Fibroblast of villous mesenchyme (primary cell): ENCODE measurements at regions not wholly inside any gene's neighbourhood (a gene's known extent, or its start where the extent isn't known, plus 50 kb on each side); places are given as distances from the start of the nearest gene placed in this dataset.

Experiments
- DNase-seq: peaks from one replicate; pipeline ENCODE4 v3.0.0-alpha.2; 2010; ENCODE audit warnings: low read depth
- H3K4me3 ChIP-seq: 2 replicates; pipeline ENCODE4 v1.5.1; 2011; ENCODE audit warnings: low read depth, mild to moderate bottlenecking, low read length
- CTCF ChIP-seq: IDR thresholded peaks from 2 replicates; pipeline ENCODE4 v1.5.1; 2012; ENCODE audit warnings: low read depth, mild to moderate bottlenecking, low read length; ENCODE audit not compliant: insufficient read depth

GRCh38 chr18:25674183-25674582, 322.2 kb upstream of the ZNF521 start:
- TF ChIP-seq CTCF = no peak
- no peak overlapping the region for H3K4me3 ChIP-seq
- DNase-seq = no peak

GRCh38 chr18:25672490-25672889, 320.5 kb upstream of the ZNF521 start:
- peak; percentile 29 for TF ChIP-seq CTCF
- no peak overlapping the region for H3K4me3 ChIP-seq
- no peak for DNase-seq

DNA sequence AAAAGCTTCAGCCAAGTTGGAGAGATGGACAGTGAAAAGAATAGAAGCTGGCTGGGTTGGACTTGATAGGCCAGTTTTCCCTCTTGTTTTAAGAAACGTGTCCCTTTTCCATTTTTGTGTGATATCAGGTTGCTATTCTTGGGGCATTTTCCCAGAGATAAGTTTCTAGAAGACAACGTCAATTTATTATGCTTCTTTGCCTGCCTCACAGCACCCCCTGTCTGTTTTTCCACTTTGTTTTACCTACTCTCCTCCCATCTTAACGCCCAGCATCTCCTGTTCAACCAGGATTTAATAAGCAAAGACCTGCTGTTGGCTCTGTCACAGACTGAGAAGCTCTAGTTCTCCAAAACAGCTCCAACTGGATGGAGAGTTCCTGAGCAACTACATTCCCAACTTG, 317.8 kb upstream of the ZNF521 start:
- H3K4me3 ChIP-seq = no peak overlapping the region
- DNase-seq = peak; percentile 37
- TF ChIP-seq CTCF = peak; percentile 42

DNA sequence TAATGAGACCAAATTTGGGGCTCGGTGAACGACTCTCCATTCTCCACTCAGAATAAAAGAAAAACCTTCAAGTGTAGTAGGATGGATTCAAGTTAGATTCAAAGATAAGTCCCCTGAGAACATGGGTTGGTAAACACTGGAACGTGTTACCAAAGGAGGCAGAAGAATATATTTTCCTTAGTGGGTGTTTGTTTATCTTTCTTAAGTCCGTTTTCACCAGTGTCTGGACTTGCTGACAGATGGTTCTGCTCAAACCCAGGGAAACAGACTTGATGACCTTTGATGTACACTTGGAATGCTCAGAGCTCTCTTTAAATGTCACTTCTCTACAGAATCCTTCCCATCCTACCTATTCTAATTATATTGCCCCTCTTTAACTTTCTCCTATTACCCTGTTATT, 310.3 kb upstream of the ZNF521 start:
- H3K4me3 ChIP-seq = no peak overlapping the region
- DNase-seq = peak; percentile 65
- no peak for TF ChIP-seq CTCF

DNA sequence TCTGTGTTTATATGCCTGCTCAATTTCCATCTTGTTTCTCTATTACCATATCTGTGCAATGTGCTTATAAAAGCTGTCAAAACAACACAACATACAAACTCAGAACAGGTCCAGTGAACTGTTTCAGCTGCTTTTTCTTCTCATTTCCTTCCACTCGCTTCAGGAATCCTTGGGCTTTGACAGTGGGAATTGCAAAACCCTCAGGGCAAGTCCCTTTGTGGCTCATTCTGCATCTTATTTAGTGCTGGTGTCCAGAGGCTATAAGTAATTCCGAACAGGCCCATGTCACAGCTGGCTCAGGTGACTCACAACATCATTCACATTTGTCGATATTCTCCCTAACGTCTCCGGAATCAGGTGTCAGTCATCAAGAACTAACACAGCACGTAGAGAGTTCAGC, 309.9 kb upstream of the ZNF521 start:
- TF ChIP-seq CTCF = no peak
- DNase-seq = peak; percentile 61
- H3K4me3 ChIP-seq = no peak overlapping the region

DNA sequence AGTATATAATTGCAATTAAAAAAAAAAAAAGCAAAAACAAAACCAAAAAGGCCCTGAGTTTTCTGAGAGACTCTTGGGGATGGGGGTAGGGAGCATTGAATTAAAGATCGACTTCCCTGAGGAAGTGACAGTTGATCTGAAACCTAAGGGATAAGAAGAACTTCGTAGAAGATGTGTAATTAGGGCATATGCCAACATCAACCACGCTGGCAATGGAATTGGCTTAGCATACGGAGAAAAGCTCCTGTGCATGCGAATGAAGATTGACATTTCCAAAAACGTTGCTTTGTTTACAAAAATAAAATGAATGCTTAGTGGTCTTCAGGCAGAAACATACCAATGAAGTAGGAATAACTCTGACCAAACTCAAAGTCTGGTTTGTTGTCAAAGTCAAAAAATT, 307.6 kb upstream of the ZNF521 start:
- no peak for TF ChIP-seq CTCF
- DNase-seq = no peak

DNA sequence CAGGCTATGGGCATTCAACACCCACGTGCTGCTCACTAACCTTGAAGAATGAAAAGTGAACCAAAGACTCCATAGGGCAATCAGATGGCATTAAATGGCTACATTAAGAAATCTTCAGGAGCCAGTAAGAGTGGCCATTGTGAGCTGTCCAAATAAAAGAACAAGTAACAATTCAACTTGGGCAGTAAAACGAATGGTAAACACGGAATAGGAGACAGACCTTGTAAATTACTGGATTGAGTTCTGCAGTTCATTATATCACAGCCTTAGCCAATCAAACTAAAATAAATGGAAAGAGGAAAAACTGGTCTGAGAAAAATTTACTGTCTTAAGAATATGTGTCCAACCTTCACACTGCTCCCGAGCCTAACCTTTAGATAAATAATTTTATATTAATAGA, 306.5 kb upstream of the ZNF521 start:
- no peak for DNase-seq
- TF ChIP-seq CTCF = no peak
- no peak overlapping the region for H3K4me3 ChIP-seq

More for the DNA sequence above, 307.6 kb upstream of the ZNF521 start:
- H3K4me3 ChIP-seq = no peak overlapping the region
